ENCODE measurements at regions not wholly inside any gene's neighbourhood (a gene's known extent, or its start where the extent isn't known, plus 50 kb on each side); places are given as distances from the start of the nearest gene placed in this dataset.

- H3K36me3 Mint-ChIP-seq (ENCODE audit: insufficient read depth): no peaks in the 10 kb centered on the region
- peak in 1 of 3 experiments; percentile 1 for DNase-seq
- H3K27me3 Mint-ChIP-seq: peaks cover 21 to 25% of the 10 kb centered on the region in 2 donors
- no peak for ATAC-seq (replicated peaks)
- H3K4me3 Mint-ChIP-seq: no peak overlapping the region
- no peaks in the 10 kb centered on the region for H3K9me3 Mint-ChIP-seq
- H3K4me1 Mint-ChIP-seq (ENCODE audit: low read depth in 2 of 2): no peaks in the 10 kb centered on the region
- no peak overlapping the region for H3K27ac Mint-ChIP-seq
These were observed 302.5 kb downstream of the DHX35 start for GRCh38 chr20:39264506-39265172.

- Mint-ChIP-seq H3K36me3 (ENCODE audit: insufficient read depth) (no peaks in the 10 kb centered on the region), H3K9me3 (no peaks in the 10 kb centered on the region), H3K4me3 (no peak overlapping the region), H3K27me3 (peaks cover 21 to 25% of the 10 kb centered on the region in 2 donors), H3K4me1 (ENCODE audit: low read depth in 2 of 2) (no peaks in the 10 kb centered on the region), H3K27ac (no peak overlapping the region)
- DNase-seq (no peak), ATAC-seq (replicated peaks) (no peak)
These were observed 300.9 kb downstream of the DHX35 start for GRCh38 chr20:39263076-39263475.

- no peak overlapping the region for H3K4me3 Mint-ChIP-seq
- H3K4me1 Mint-ChIP-seq (ENCODE audit: low read depth in 2 of 2): no peaks in the 10 kb centered on the region
- no peak for DNase-seq
- no peaks in the 10 kb centered on the region for H3K36me3 Mint-ChIP-seq (ENCODE audit: insufficient read depth)
- ATAC-seq (replicated peaks): no peak
- no peak overlapping the region for H3K27ac Mint-ChIP-seq
- no peaks in the 10 kb centered on the region for H3K9me3 Mint-ChIP-seq
- peaks cover 21 to 25% of the 10 kb centered on the region in 2 donors for H3K27me3 Mint-ChIP-seq
These were observed 297.7 kb downstream of the DHX35 start for GRCh38 chr20:39259808-39260207.

GRCh38 chr20:39259010-39259803, 297.1 kb downstream of the DHX35 start:
- no peak for ATAC-seq (replicated peaks)
- Mint-ChIP-seq H3K27me3 (peaks cover 21 to 25% of the 10 kb centered on the region in 2 donors), H3K36me3 (ENCODE audit: insufficient read depth) (no peaks in the 10 kb centered on the region), H3K27ac (no peak overlapping the region), H3K4me3 (no peak overlapping the region), H3K4me1 (ENCODE audit: low read depth in 2 of 2) (no peaks in the 10 kb centered on the region), H3K9me3 (no peaks in the 10 kb centered on the region)
- DNase-seq: no peak

GRCh38 chr20:39258253-39258652, 296.1 kb downstream of the DHX35 start:
- peaks cover 3% of the 10 kb centered on the region for H3K36me3 Mint-ChIP-seq (ENCODE audit: insufficient read depth)
- DNase-seq (no peak), ATAC-seq (replicated peaks) (no peak)
- H3K4me3 Mint-ChIP-seq: no peak overlapping the region
- H3K27me3 Mint-ChIP-seq: peaks cover 21 to 22% of the 10 kb centered on the region in 2 donors
- no peak overlapping the region for H3K27ac Mint-ChIP-seq
- H3K9me3 Mint-ChIP-seq: no peaks in the 10 kb centered on the region
- H3K4me1 Mint-ChIP-seq (ENCODE audit: low read depth in 2 of 2): no peaks in the 10 kb centered on the region

GRCh38 chr20:39253051-39253755, 291.1 kb downstream of the DHX35 start:
- ATAC-seq (replicated peaks) (no peak), DNase-seq (no peak)
- H3K9me3 Mint-ChIP-seq: no peaks in the 10 kb centered on the region
- H3K27me3 Mint-ChIP-seq: no peaks in the 10 kb centered on the region
- H3K36me3 Mint-ChIP-seq (ENCODE audit: insufficient read depth): peaks cover 5% of the 10 kb centered on the region
- H3K4me1 Mint-ChIP-seq (ENCODE audit: low read depth in 2 of 2): peaks cover 0 to 2% of the 10 kb centered on the region in 2 donors
- no peak overlapping the region for H3K4me3 Mint-ChIP-seq
- H3K27ac Mint-ChIP-seq: no peak overlapping the region

- H3K36me3 Mint-ChIP-seq (ENCODE audit: insufficient read depth): peaks cover 5% of the 10 kb centered on the region
- no peaks in the 10 kb centered on the region for H3K27me3 Mint-ChIP-seq
- H3K27ac Mint-ChIP-seq: no peak overlapping the region
- H3K4me3 Mint-ChIP-seq: no peak overlapping the region
- peaks cover 0 to 2% of the 10 kb centered on the region in 2 donors for H3K4me1 Mint-ChIP-seq (ENCODE audit: low read depth in 2 of 2)
- ATAC-seq (replicated peaks): no peak
- DNase-seq: no peak
- H3K9me3 Mint-ChIP-seq: no peaks in the 10 kb centered on the region
These were observed 289.9 kb downstream of the DHX35 start for GRCh38 chr20:39252035-39252434.

GRCh38 chr20:39249798-39250197, 287.7 kb downstream of the DHX35 start:
- no peak for DNase-seq
- no peak overlapping the region for H3K27ac Mint-ChIP-seq
- ATAC-seq (replicated peaks): no peak
- no peaks in the 10 kb centered on the region for H3K27me3 Mint-ChIP-seq
- H3K4me3 Mint-ChIP-seq: no peak overlapping the region
- H3K4me1 Mint-ChIP-seq (ENCODE audit: low read depth in 2 of 2): peaks cover 9 to 12% of the 10 kb centered on the region in 2 donors
- H3K36me3 Mint-ChIP-seq (ENCODE audit: insufficient read depth): peaks cover 5% of the 10 kb centered on the region
- no peaks in the 10 kb centered on the region for H3K9me3 Mint-ChIP-seq

- no peaks in the 10 kb centered on the region for H3K9me3 Mint-ChIP-seq
- H3K27me3 Mint-ChIP-seq: no peaks in the 10 kb centered on the region
- no peak for DNase-seq
- ATAC-seq (replicated peaks): no peak
- H3K27ac Mint-ChIP-seq: no peak overlapping the region
- peaks cover 9 to 14% of the 10 kb centered on the region in 2 donors for H3K4me1 Mint-ChIP-seq (ENCODE audit: low read depth in 2 of 2)
- no peak overlapping the region for H3K4me3 Mint-ChIP-seq
- peaks cover 5% of the 10 kb centered on the region for H3K36me3 Mint-ChIP-seq (ENCODE audit: insufficient read depth)
These were observed 286.8 kb downstream of the DHX35 start for GRCh38 chr20:39248862-39249485.

GRCh38 chr20:39248171-39248861, 286.2 kb downstream of the DHX35 start:
- ATAC-seq (replicated peaks): no peak
- H3K27me3 Mint-ChIP-seq: no peaks in the 10 kb centered on the region
- DNase-seq: no peak
- peaks cover 9 to 14% of the 10 kb centered on the region in 2 donors for H3K4me1 Mint-ChIP-seq (ENCODE audit: low read depth in 2 of 2)
- peaks cover 2% of the 10 kb centered on the region for H3K36me3 Mint-ChIP-seq (ENCODE audit: insufficient read depth)
- peaks cover 1 to 5% of the 10 kb centered on the region in 2 donors for H3K9me3 Mint-ChIP-seq
- no peak overlapping the region for H3K27ac Mint-ChIP-seq
- no peak overlapping the region for H3K4me3 Mint-ChIP-seq

GRCh38 chr20:39246436-39246835, 284.3 kb downstream of the DHX35 start:
- H3K27ac Mint-ChIP-seq: no peak overlapping the region
- H3K27me3 Mint-ChIP-seq: no peaks in the 10 kb centered on the region
- peaks cover 2 to 8% of the 10 kb centered on the region in 2 donors for H3K9me3 Mint-ChIP-seq
- DNase-seq: no peak
- peaks cover 9 to 14% of the 10 kb centered on the region in 2 donors for H3K4me1 Mint-ChIP-seq (ENCODE audit: low read depth in 2 of 2)
- H3K4me3 Mint-ChIP-seq: no peak overlapping the region
- ATAC-seq (replicated peaks): no peak
- peaks cover 2% of the 10 kb centered on the region for H3K36me3 Mint-ChIP-seq (ENCODE audit: insufficient read depth)

GRCh38 chr20:39245685-39246311, 283.7 kb downstream of the DHX35 start:
- H3K4me1 Mint-ChIP-seq (ENCODE audit: low read depth in 2 of 2): peaks cover 9 to 14% of the 10 kb centered on the region in 2 donors
- no peaks in the 10 kb centered on the region for H3K27me3 Mint-ChIP-seq
- H3K27ac Mint-ChIP-seq: no peak overlapping the region
- ATAC-seq (replicated peaks): no peak
- no peak overlapping the region for H3K4me3 Mint-ChIP-seq
- H3K9me3 Mint-ChIP-seq: peaks cover 2 to 8% of the 10 kb centered on the region in 2 donors
- H3K36me3 Mint-ChIP-seq (ENCODE audit: insufficient read depth): peaks cover 2% of the 10 kb centered on the region
- DNase-seq: no peak
